ENCODE measurements at regions not wholly inside any gene's neighbourhood (a gene's known extent, or its start where the extent isn't known, plus 50 kb on each side); places are given as distances from the start of the nearest gene placed in this dataset.

DNA sequence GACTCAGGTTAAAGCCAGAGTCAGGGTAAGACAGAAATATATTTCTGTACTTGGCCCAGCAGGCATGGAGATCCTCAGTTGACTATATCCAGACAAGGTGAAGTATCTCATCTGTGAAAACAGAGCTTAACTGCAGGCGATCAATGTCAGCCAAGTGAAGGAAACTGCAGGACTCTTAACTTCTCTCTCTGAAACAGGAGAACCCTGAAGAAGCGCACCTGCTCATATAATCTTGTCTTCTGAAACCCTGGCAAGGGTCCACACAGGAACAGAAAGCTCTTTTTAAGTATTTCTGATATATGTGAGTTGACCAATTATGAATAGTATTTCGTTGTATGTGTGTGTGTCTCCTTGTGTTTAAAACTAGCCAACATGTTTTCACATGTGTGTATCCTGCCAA is 504.8 kb upstream of the SLITRK5 start:
- no peak overlapping the region for H3K18ac ChIP-seq (ENCODE audit: insufficient read length, low read depth, low read length)
- TF ChIP-seq, protein P1, sequence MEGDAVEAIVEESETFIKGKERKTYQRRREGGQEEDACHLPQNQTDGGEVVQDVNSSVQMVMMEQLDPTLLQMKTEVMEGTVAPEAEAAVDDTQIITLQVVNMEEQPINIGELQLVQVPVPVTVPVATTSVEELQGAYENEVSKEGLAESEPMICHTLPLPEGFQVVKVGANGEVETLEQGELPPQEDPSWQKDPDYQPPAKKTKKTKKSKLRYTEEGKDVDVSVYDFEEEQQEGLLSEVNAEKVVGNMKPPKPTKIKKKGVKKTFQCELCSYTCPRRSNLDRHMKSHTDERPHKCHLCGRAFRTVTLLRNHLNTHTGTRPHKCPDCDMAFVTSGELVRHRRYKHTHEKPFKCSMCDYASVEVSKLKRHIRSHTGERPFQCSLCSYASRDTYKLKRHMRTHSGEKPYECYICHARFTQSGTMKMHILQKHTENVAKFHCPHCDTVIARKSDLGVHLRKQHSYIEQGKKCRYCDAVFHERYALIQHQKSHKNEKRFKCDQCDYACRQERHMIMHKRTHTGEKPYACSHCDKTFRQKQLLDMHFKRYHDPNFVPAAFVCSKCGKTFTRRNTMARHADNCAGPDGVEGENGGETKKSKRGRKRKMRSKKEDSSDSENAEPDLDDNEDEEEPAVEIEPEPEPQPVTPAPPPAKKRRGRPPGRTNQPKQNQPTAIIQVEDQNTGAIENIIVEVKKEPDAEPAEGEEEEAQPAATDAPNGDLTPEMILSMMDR (conservative IDR thresholded peaks at IDR 0.05): no peak
- no peak overlapping the region for H3K4ac ChIP-seq (ENCODE audit: low read depth, low read length)
- no peak overlapping the region for H3K9ac ChIP-seq (ENCODE audit: extremely low read depth, insufficient read length, low read length)
- no peak overlapping the region for H3K4me2 ChIP-seq (ENCODE audit: insufficient read depth, insufficient read length, low read length)
- no peaks in the 10 kb centered on the region for H3K27me3 ChIP-seq (ENCODE audit: insufficient read depth, low read length)
- H2BK5ac ChIP-seq (ENCODE audit: insufficient read length, low read length): no peak overlapping the region
- no peak overlapping the region for H3K14ac ChIP-seq (ENCODE audit: insufficient read depth, low read length)
- H3T11ph ChIP-seq (ENCODE audit: low read length): no peak overlapping the region
- no peak overlapping the region for H4K8ac ChIP-seq (replicated peaks; ENCODE audit: insufficient read length, low read depth, low read length)
- Mint-ChIP-seq H3K9me3 (peaks cover 10 to 13% of the 10 kb centered on the region in 2 experiments; a peak in 4 of 5 replicates), H3K27ac (no peak overlapping the region), H3K27me3 (ENCODE audit: low read depth) (no peaks in the 10 kb centered on the region), H3K36me3 (ENCODE audit: insufficient read depth in 1 of 3, low read depth in 3 of 3) (peaks cover 2 to 6% (median 2%) of the 10 kb centered on the region in 3 experiments; a peak in 5 of 7 replicates), H3K4me3 (no peak overlapping the region), H3K4me1 (no peaks in the 10 kb centered on the region)
- no peak overlapping the region for H2BK20ac ChIP-seq (ENCODE audit: low read depth, low read length, poor library complexity, severe bottlenecking)
- no peak overlapping the region for H2BK15ac ChIP-seq (ENCODE audit: low read depth, low read length)
- no peak overlapping the region for H3K27ac ChIP-seq (ENCODE audit: insufficient read length, low read depth, low read length)
- no peak overlapping the region for H4K91ac ChIP-seq (ENCODE audit: insufficient read length, low read depth, low read length)
- H2BK120ac ChIP-seq (ENCODE audit: low read depth, low read length, poor library complexity, severe bottlenecking): no peak overlapping the region
- no peak overlapping the region for H3K56ac ChIP-seq (ENCODE audit: insufficient read length, low read depth, low read length)
- no CpG with 5 or more reads among the region's 3 CpGs for WGBS (ENCODE audit: extremely low coverage, insufficient read length, low lambda C conversion rate)
- DNase-seq: no peak
- H3K9me3 ChIP-seq (ENCODE audit: control insufficient read depth, low read depth, low read length): no peaks in the 10 kb centered on the region
- H3K23me2 ChIP-seq (ENCODE audit: insufficient read length, low read depth, low read length, poor library complexity, severe bottlenecking): no peaks in the 10 kb centered on the region
- H3K4me1 ChIP-seq (ENCODE audit: insufficient read depth, low read length): no peaks in the 10 kb centered on the region
- no peak overlapping the region for H2BK12ac ChIP-seq (ENCODE audit: insufficient read length, low read depth, low read length)
- no peaks in the 10 kb centered on the region for H3K79me1 ChIP-seq (ENCODE audit: insufficient read depth, low read depth, low read length, poor library complexity, severe bottlenecking)
- no peaks in the 10 kb centered on the region for H4K20me1 ChIP-seq (ENCODE audit: control insufficient read depth, insufficient read depth, insufficient read length)
- H4K5ac ChIP-seq (ENCODE audit: insufficient read length, low read depth, low read length): no peak overlapping the region
- no peak overlapping the region for H2AFZ ChIP-seq (ENCODE audit: low read length)
- no peaks in the 10 kb centered on the region for H3K79me2 ChIP-seq (ENCODE audit: insufficient read depth, low read length)
- no peak overlapping the region for H2AK5ac ChIP-seq (ENCODE audit: insufficient read length, low read length)
- no peak overlapping the region for H3K23ac ChIP-seq (ENCODE audit: insufficient read length, low read depth, low read length)

Data from H9 (cell line).